ENCODE measurements at regions not wholly inside any gene's neighbourhood (a gene's known extent, or its start where the extent isn't known, plus 50 kb on each side); places are given as distances from the start of the nearest gene placed in this dataset.

DNA sequence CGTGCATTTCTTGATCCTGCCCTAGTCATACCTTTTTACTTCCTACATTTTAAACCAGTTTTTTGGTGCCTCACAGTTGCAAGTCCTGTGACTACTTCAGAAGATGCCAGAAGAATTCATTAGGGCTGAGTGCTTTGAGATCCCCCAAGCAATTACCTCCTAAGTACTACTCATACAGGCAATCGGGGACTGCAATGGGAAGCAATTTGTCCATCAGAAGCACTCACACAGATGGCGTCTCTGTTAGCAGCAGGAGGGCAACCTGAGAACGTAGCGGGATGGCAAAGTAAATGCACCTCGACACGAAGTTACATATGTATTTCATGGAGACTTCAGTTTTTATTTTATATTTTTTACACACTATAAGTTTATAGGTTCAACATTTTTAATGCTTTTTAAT, 188.3 kb downstream of the CAPZA3 start:
- Histone ChIP-seq H3K9ac (replicated peaks; ENCODE audit: extremely low read depth, insufficient read depth, low read length) (no peak overlapping the region), H3K4me3 (replicated peaks in 1 of 3; ENCODE audit: insufficient read depth in 1 of 3, low read depth in 1 of 3, low read length in 3 of 3) (no peak overlapping the region), H3K4me1 (ENCODE audit: control insufficient read depth, extremely low read depth, insufficient read depth, low read length) (no peaks in the 10 kb centered on the region), H2AFZ (ENCODE audit: low read depth, low read length) (no peak overlapping the region), H3K4me2 (ENCODE audit: insufficient read depth, low read length) (no peak overlapping the region), H3K9me1 (replicated peaks; ENCODE audit: control insufficient read depth, extremely low read depth, insufficient read depth, low read length) (no peaks in the 10 kb centered on the region), H3K36me3 (ENCODE audit: control insufficient read depth in 2 of 2, extremely low read depth in 1 of 2, insufficient read depth in 2 of 2, low read length in 2 of 2) (no peaks in the 10 kb centered on the region), H3K27ac (ENCODE audit: insufficient read depth, low read depth, low read length) (no peak overlapping the region), H4K20me1 (replicated peaks; ENCODE audit: control insufficient read depth, extremely low read depth, insufficient read depth, low read length) (no peaks in the 10 kb centered on the region), H3K27me3 (ENCODE audit: control insufficient read depth in 2 of 2, insufficient read depth in 2 of 2, low read length in 2 of 2) (no peaks in the 10 kb centered on the region), H3K9me3 (replicated peaks; ENCODE audit: control insufficient read depth, insufficient read depth, low read length) (no peaks in the 10 kb centered on the region), H3K79me2 (ENCODE audit: control insufficient read depth, insufficient read depth, low read length) (no peaks in the 10 kb centered on the region)
- ChIA-PET CTCF (no interaction called here), POLR2A (no interaction called here)
- intact Hi-C loops (cut with micrococcal nuclease), result no loop called here
- no peak for TF ChIP-seq FOS (IDR thresholded peaks at IDR 0.05; ENCODE audit: borderline replicate concordance, insufficient read depth, low read length)
- no peak for TF ChIP-seq GATA2 (IDR thresholded peaks at IDR 0.05; ENCODE audit: insufficient read depth, insufficient read length, low read depth, low read length)
- TF ChIP-seq, protein P1, sequence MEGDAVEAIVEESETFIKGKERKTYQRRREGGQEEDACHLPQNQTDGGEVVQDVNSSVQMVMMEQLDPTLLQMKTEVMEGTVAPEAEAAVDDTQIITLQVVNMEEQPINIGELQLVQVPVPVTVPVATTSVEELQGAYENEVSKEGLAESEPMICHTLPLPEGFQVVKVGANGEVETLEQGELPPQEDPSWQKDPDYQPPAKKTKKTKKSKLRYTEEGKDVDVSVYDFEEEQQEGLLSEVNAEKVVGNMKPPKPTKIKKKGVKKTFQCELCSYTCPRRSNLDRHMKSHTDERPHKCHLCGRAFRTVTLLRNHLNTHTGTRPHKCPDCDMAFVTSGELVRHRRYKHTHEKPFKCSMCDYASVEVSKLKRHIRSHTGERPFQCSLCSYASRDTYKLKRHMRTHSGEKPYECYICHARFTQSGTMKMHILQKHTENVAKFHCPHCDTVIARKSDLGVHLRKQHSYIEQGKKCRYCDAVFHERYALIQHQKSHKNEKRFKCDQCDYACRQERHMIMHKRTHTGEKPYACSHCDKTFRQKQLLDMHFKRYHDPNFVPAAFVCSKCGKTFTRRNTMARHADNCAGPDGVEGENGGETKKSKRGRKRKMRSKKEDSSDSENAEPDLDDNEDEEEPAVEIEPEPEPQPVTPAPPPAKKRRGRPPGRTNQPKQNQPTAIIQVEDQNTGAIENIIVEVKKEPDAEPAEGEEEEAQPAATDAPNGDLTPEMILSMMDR (IDR thresholded peaks at IDR 0.05; ENCODE audit: extremely low read depth in 1 of 2, insufficient read depth in 1 of 2, low read depth in 1 of 2, low read length in 2 of 2), result no peak
- TF ChIP-seq, protein P2, sequence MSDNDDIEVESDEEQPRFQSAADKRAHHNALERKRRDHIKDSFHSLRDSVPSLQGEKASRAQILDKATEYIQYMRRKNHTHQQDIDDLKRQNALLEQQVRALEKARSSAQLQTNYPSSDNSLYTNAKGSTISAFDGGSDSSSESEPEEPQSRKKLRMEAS (IDR thresholded peaks at IDR 0.05; ENCODE audit: insufficient read depth, insufficient read length), result no peak
- TF ChIP-seq EZH2 (IDR thresholded peaks at IDR 0.05; ENCODE audit: borderline replicate concordance, low read depth, low read length, severe bottlenecking), result no peak
- no peak for TF ChIP-seq POLR2A (IDR thresholded peaks at IDR 0.05; ENCODE audit: low read depth, low read length)
- no peak for TF ChIP-seq JUN (IDR thresholded peaks at IDR 0.05; ENCODE audit: borderline replicate concordance, insufficient read depth, insufficient read length, low read depth)
- TF ChIP-seq MYC (IDR thresholded peaks at IDR 0.05; ENCODE audit: low read depth, low read length), result no peak
- TF ChIP-seq POLR2AphosphoS5 (IDR thresholded peaks at IDR 0.05; ENCODE audit: insufficient read depth, low read depth, low read length), result no peak
- dilution Hi-C loops (cut with MboI; ENCODE audit: extremely low pct_ligation_motif_present, low sequenced_read_pairs), result no loop called here
- DNase-seq (ENCODE audit: low read depth, low spot score) (no peak), FAIRE-seq (no peak)
- BruUV-seq (replicated peaks), result no TSS peak
